IMR-90 (cell line): ENCODE measurements at regions not wholly inside any gene's neighbourhood (a gene's known extent, or its start where the extent isn't known, plus 50 kb on each side); places are given as distances from the start of the nearest gene placed in this dataset.

ENCODE experiments used
- ATAC-seq: fragments of 200-7000 bp; cut with Tn5 transposase; 2 replicates; pipeline ENCODE4 v1.9.1; 2020; ENCODE audit warnings: low read depth, mild to moderate bottlenecking, moderate library complexity
- BruUV-seq: library from RNA; stranded (reverse); fragments of 400-500 nt; replicated peaks from 2 replicates; lab custom pipeline; 2021; lab: Mats Ljungman, UMichigan
- CTCF ChIA-PET: fragments of 300-600 bp; formaldehyde crosslinking; extraction: SDS; loops from one replicate; lab custom pipeline; 2021; ENCODE audit warnings: antibody characterized with exemption; lab: Yijun Ruan, JAX
- POLR2A ChIA-PET: fragments of 300-600 bp; sonication (Branson Sonifier 250); formaldehyde crosslinking; loops from one replicate; lab custom pipeline; 2022; ENCODE audit warnings: antibody characterized with exemption; ENCODE audit not compliant: unreplicated experiment; lab: Charles Lee
- DNase-seq: peaks from one replicate; pipeline ENCODE4 v3.0.0; 2013
- H2AFZ ChIP-seq: replicated peaks from 2 replicates; pipeline ENCODE3; 2013; ENCODE audit warnings: low read length, mild to moderate bottlenecking; ENCODE audit not compliant: poor library complexity
- H2AK5ac ChIP-seq: 2 replicates; pipeline ENCODE4 v1.6.1; 2013; ENCODE audit warnings: low read depth, low read length, inconsistent platforms
- H2AK9ac ChIP-seq: replicated peaks from 2 replicates; pipeline ENCODE3; 2013; ENCODE audit warnings: mild to moderate bottlenecking, low read depth, low read length, moderate library complexity; ENCODE audit not compliant: poor library complexity
- H2BK120ac ChIP-seq: 2 replicates; pipeline ENCODE4 v1.6.1; 2013; ENCODE audit warnings: low read depth, low read length, inconsistent platforms
- H2BK15ac ChIP-seq: 3 replicates; pipeline ENCODE4 v1.6.1; 2013; ENCODE audit warnings: low read depth, low read length, inconsistent platforms
- H2BK20ac ChIP-seq: 2 replicates; pipeline ENCODE4 v1.6.1; 2013; ENCODE audit warnings: low read depth, mild to moderate bottlenecking, inconsistent platforms, low read length, moderate library complexity
- H2BK5ac ChIP-seq: 2 replicates; pipeline ENCODE4 v1.6.1; 2013; ENCODE audit warnings: mild to moderate bottlenecking, low read depth, low read length, inconsistent platforms; ENCODE audit not compliant: poor library complexity, severe bottlenecking
- H3K14ac ChIP-seq: replicated peaks from 2 replicates; pipeline ENCODE4 v1.6.1; 2013; ENCODE audit warnings: low read depth, low read length, inconsistent platforms
- H3K18ac ChIP-seq: 2 replicates; pipeline ENCODE4 v1.6.1; 2013; ENCODE audit warnings: low read depth, low read length, control low read depth
- H3K23ac ChIP-seq: 2 replicates; pipeline ENCODE4 v1.6.1; 2013; ENCODE audit warnings: low read depth, low read length, inconsistent platforms
- H3K27ac ChIP-seq: 2 replicates; pipeline ENCODE4 v1.5.1; 2013; ENCODE audit warnings: mild to moderate bottlenecking, control low read depth, low read length; ENCODE audit not compliant: insufficient read depth
- H3K27me3 ChIP-seq: 2 replicates; pipeline ENCODE4 v1.6.1; 2013; ENCODE audit warnings: low read length; ENCODE audit not compliant: control insufficient read depth, insufficient read depth
- H3K36me3 ChIP-seq: 2 replicates; pipeline ENCODE4 v1.6.1; 2013; ENCODE audit warnings: low read length, mixed read lengths; ENCODE audit not compliant: control insufficient read depth, insufficient read depth
- H3K4ac ChIP-seq: 2 replicates; pipeline ENCODE4 v1.6.1; 2013; ENCODE audit warnings: low read depth, low read length, inconsistent platforms
- H3K4me1 ChIP-seq: 2 replicates; pipeline ENCODE4 v1.6.1; 2013; ENCODE audit warnings: low read length, mixed read lengths; ENCODE audit not compliant: control insufficient read depth, insufficient read depth
- H3K4me2 ChIP-seq: 2 replicates; pipeline ENCODE4 v1.6.1; 2013; ENCODE audit warnings: low read depth, mild to moderate bottlenecking, control low read depth, low read length, moderate library complexity
- H3K4me3 ChIP-seq: 2 replicates; pipeline ENCODE4 v1.5.1; 2013; ENCODE audit warnings: low read depth, mild to moderate bottlenecking, control low read depth, low read length, moderate library complexity; ENCODE audit not compliant: insufficient read depth
- H3K56ac ChIP-seq: 2 replicates; pipeline ENCODE4 v1.6.1; 2013; ENCODE audit warnings: low read length, inconsistent platforms; ENCODE audit not compliant: insufficient read depth; ENCODE audit errors: extremely low read depth
- H3K79me1 ChIP-seq, 2 experiments: 2 replicates each; pipeline ENCODE4 v1.6.1; 2013; ENCODE audit warnings: low read length in 2 of 2, inconsistent platforms in 1 of 2, low read depth in 1 of 2
- H3K9ac ChIP-seq: 2 replicates; pipeline ENCODE4 v1.6.1; 2013; ENCODE audit warnings: low read depth, low read length, control low read depth
- H3K9me1 ChIP-seq: 2 replicates; pipeline ENCODE4 v1.6.1; 2013; ENCODE audit warnings: low read length, inconsistent platforms; ENCODE audit not compliant: insufficient read depth
- H3K9me3 ChIP-seq: 2 replicates; pipeline ENCODE4 v1.6.1; 2013; ENCODE audit warnings: low read length; ENCODE audit not compliant: control insufficient read depth, insufficient read depth
- H4K20me1 ChIP-seq: 2 replicates; pipeline ENCODE4 v1.6.1; 2013; ENCODE audit warnings: low read length, inconsistent platforms; ENCODE audit not compliant: insufficient read depth
- H4K5ac ChIP-seq: 2 replicates; pipeline ENCODE4 v1.6.1; 2013; ENCODE audit warnings: mild to moderate bottlenecking, low read depth, low read length, control low read depth
- H4K8ac ChIP-seq, 2 experiments: 2 replicates each; pipeline ENCODE4 v1.6.1; 2013; ENCODE audit warnings: low read depth in 2 of 2, low read length in 2 of 2, control low read depth in 1 of 2, inconsistent platforms in 1 of 2
- H4K91ac ChIP-seq: 2 replicates; pipeline ENCODE4 v1.6.1; 2013; ENCODE audit warnings: low read depth, low read length, inconsistent platforms; ENCODE audit not compliant: insufficient read depth
- BHLHE40 ChIP-seq: fragments of 150-350 bp; IDR thresholded peaks from 2 replicates; pipeline ENCODE4 v1.6.1; 2016; ENCODE audit warnings: mild to moderate bottlenecking, low read depth, low read length
- CEBPB ChIP-seq: IDR thresholded peaks from 2 replicates; pipeline ENCODE4 v1.6.1; 2012; ENCODE audit warnings: low read depth, low read length, improper control_type of control experiment
- CHD1 ChIP-seq: IDR thresholded peaks from 2 replicates; pipeline ENCODE4 v1.6.1; 2012; ENCODE audit warnings: low read depth, low read length, improper control_type of control experiment
- CTCF ChIP-seq: conservative IDR thresholded peaks from 2 replicates; pipeline ENCODE4 v1.5.1; 2012; ENCODE audit warnings: mild to moderate bottlenecking, low read depth, low read length, improper control_type of control experiment
- ELK1 ChIP-seq: fragments of 150-350 bp; IDR thresholded peaks from 2 replicates; pipeline ENCODE4 v1.6.1; 2016; ENCODE audit warnings: low read depth, mild to moderate bottlenecking, low read length, moderate library complexity, borderline replicate concordance
- FOS ChIP-seq: fragments of 150-350 bp; IDR thresholded peaks from 2 replicates; pipeline ENCODE4 v1.6.1; 2016; ENCODE audit warnings: low read depth, low read length
- MAFK ChIP-seq: IDR thresholded peaks from 2 replicates; pipeline ENCODE4 v1.6.1; 2012; ENCODE audit warnings: low read depth, low read length, improper control_type of control experiment
- MAZ ChIP-seq: IDR thresholded peaks from 2 replicates; pipeline ENCODE4 v1.6.1; 2012; ENCODE audit warnings: low read depth, mild to moderate bottlenecking, low read length, improper control_type of control experiment, moderate library complexity, borderline replicate concordance
- MXI1 ChIP-seq: IDR thresholded peaks from 2 replicates; pipeline ENCODE4 v1.6.1; 2012; ENCODE audit warnings: low read depth, mild to moderate bottlenecking, low read length, moderate library complexity, borderline replicate concordance
- NFE2L2 ChIP-seq: fragments of 150-350 bp; IDR thresholded peaks from 2 replicates; pipeline ENCODE4 v1.6.1; 2016; ENCODE audit warnings: low read depth, mild to moderate bottlenecking, low read length
- POLR2A ChIP-seq: IDR thresholded peaks from 2 replicates; pipeline ENCODE4 v1.6.1; 2012; ENCODE audit warnings: mild to moderate bottlenecking, low read depth, low read length
- RAD21 ChIP-seq: IDR thresholded peaks from 2 replicates; pipeline ENCODE4 v1.6.1; 2012; ENCODE audit warnings: low read length, improper control_type of control experiment
- RCOR1 ChIP-seq: IDR thresholded peaks from 2 replicates; pipeline ENCODE4 v1.6.1; 2012; ENCODE audit warnings: mild to moderate bottlenecking, low read length, improper control_type of control experiment; ENCODE audit not compliant: insufficient replicate concordance
- RFX5 ChIP-seq: IDR thresholded peaks from 2 replicates; pipeline ENCODE4 v1.8.0; 2012; ENCODE audit warnings: low read depth, mild to moderate bottlenecking, low read length, moderate library complexity
- SMC3 ChIP-seq: fragments of 150-350 bp; IDR thresholded peaks from 2 replicates; pipeline ENCODE4 v1.6.1; 2016; ENCODE audit warnings: low read depth, mild to moderate bottlenecking, antibody characterized with exemption, low read length, moderate library complexity
- USF2 ChIP-seq: fragments of 150-350 bp; IDR thresholded peaks from 2 replicates; pipeline ENCODE4 v1.6.1; 2017; ENCODE audit warnings: mild to moderate bottlenecking, antibody characterized with exemption, low read length, low read depth
- WGBS, 2 experiments: methylation state at CpG; one replicate each; pipeline versions ENCODE4 v1.1.5 to v1.1.7; 2013; ENCODE audit warnings: missing lambda C conversion rate in 2 of 2; ENCODE audit not compliant: insufficient read length in 1 of 2; ENCODE audit errors: extremely low coverage in 2 of 2; 5-methylcytosine and 5-hydroxymethylcytosine counted together
- dilution Hi-C: fragments of 300-500 bp; cut with HindIII; formaldehyde crosslinking; loops from one replicate; pipeline ENCODE4 v1.14.3; 2018; ENCODE audit warnings: low sequenced_read_pairs; ENCODE audit not compliant: unreplicated experiment
- in situ Hi-C: fragments of 300-500 bp; cut with MboI; formaldehyde crosslinking; loops from 3 replicates; pipeline ENCODE4 v1.14.3; 2019; ENCODE audit warnings: low sequenced_read_pairs, inconsistent platforms, mixed read lengths
- intact Hi-C: fragments of 100-400 bp; cut with micrococcal nuclease; formaldehyde crosslinking; loops from 2 replicates; pipeline ENCODE4 v1.10.0; 2022

DNA sequence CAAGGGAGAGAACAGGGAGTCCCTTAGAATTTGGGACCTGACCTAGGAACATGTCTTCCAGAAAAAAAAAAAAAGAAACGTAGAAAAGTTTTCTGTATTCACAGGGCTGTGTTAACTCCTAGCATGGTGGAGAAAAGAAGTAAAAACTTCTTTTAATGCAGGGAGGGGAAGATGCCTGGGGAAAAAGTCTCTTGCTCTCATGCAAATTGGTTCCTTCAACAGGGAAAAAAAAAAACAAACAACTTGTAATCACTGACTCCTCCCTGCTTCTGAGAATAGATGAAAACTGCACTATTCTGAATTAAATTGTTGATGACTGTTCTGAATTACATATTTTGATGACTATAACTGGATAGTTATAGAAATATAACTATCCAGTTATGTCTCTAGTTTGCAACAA lies 933.2 kb downstream of the TRIB2 start:
- H3K4ac ChIP-seq, result no peak overlapping the region
- H3K56ac ChIP-seq, result no peak overlapping the region
- ATAC-seq, result no peak

More for the DNA sequence above, 933.2 kb downstream of the TRIB2 start:
- H4K91ac ChIP-seq, result no peak overlapping the region
- no peak overlapping the region for H3K23ac ChIP-seq
- no peak overlapping the region for H4K5ac ChIP-seq
- H3K18ac ChIP-seq, result no peak overlapping the region
- dilution Hi-C loops, result no loop called here
- no peak overlapping the region for H2BK15ac ChIP-seq
- no peak overlapping the region for H3K4me2 ChIP-seq
- no peak overlapping the region for H4K8ac ChIP-seq
- intact Hi-C loops, result no loop called here
- H2AFZ ChIP-seq, result no peak overlapping the region
- H3K9me1 ChIP-seq, result no peaks in the 10 kb centered on the region
- H3K9ac ChIP-seq, result no peak overlapping the region
- no peaks in the 10 kb centered on the region for H3K36me3 ChIP-seq
- no peak for DNase-seq
- H2BK20ac ChIP-seq, result no peak overlapping the region
- no peak overlapping the region for H2BK5ac ChIP-seq
- no peak overlapping the region for H3K14ac ChIP-seq
- H3K27ac ChIP-seq, result no peak overlapping the region
- peaks cover 4% of the 10 kb centered on the region; the same call in 1 of the 2 replicates for H3K9me3 ChIP-seq
- CTCF ChIA-PET, result no interaction called here
- no peaks in the 10 kb centered on the region for H3K4me1 ChIP-seq
- H3K79me1 ChIP-seq, result no peaks in the 10 kb centered on the region
- no peak overlapping the region for H2AK9ac ChIP-seq
- in situ Hi-C loops, result no loop called here
- no peaks in the 10 kb centered on the region for H4K20me1 ChIP-seq
- no CpG with 5 or more reads among the region's 1 CpG for WGBS, 2 experiments
- TF ChIP-seq POLR2A (no peak), RCOR1 (no peak), NFE2L2 (no peak), FOS (no peak), RFX5 (no peak), MAFK (no peak), MAZ (no peak), USF2 (no peak), BHLHE40 (no peak), ELK1 (no peak), RAD21 (no peak), CTCF (no peak), CHD1 (no peak), SMC3 (no peak), MXI1 (no peak), CEBPB (no peak)
- H3K27me3 ChIP-seq, result no peaks in the 10 kb centered on the region
- no peak overlapping the region for H3K4me3 ChIP-seq
- H2BK120ac ChIP-seq, result no peak overlapping the region
- POLR2A ChIA-PET, result no interaction called here
- no peak overlapping the region for H2AK5ac ChIP-seq
- no TSS peak for BruUV-seq
